CD4-positive, alpha-beta T cell (primary cell): ENCODE measurements at regions not wholly inside any gene's neighbourhood (a gene's known extent, or its start where the extent isn't known, plus 50 kb on each side); places are given as distances from the start of the nearest gene placed in this dataset.

Source experiments
- ATAC-seq: fragments of 200-7000 bp; cut with Tn5 transposase; one replicate; pipeline ENCODE4 v1.10.0; 2022; ENCODE audit warnings: mild to moderate bottlenecking; ENCODE audit not compliant: poor library complexity
- CTCF ChIA-PET: fragments of 350-600 bp; sonication (Branson Sonifier 250); formaldehyde crosslinking; loops from one replicate; lab custom pipeline; 2021; ENCODE audit warnings: antibody characterized with exemption, inconsistent platforms; lab: Charles Lee
- POLR2A ChIA-PET: fragments of 350-600 bp; sonication (Branson Sonifier 250); formaldehyde crosslinking; loops from one replicate; lab custom pipeline; 2021; ENCODE audit warnings: antibody characterized with exemption, inconsistent platforms; lab: Charles Lee
- DNase-seq, 14 experiments: peaks; one replicate each; pipeline ENCODE4 v3.0.0-alpha.2; 2013 to 2020; ENCODE audit warnings: mixed read lengths in 2 of 14
- H3K27ac ChIP-seq, 2 donors: one replicate each; pipeline versions ENCODE4 v1.5.1 to v1.7.0; 2013; ENCODE audit warnings: low read length in 2 of 2, low read depth in 1 of 2, mild to moderate bottlenecking in 1 of 2
- H3K27me3 ChIP-seq, 2 experiments: 1 replicate in 1 of 2; 2 replicates in 1 of 2; pipeline versions ENCODE4 v1.6.1 to v1.7.0; 2013; ENCODE audit warnings: low read length in 2 of 2, control low read depth in 1 of 2, mild to moderate bottlenecking in 1 of 2, moderate library complexity in 1 of 2; ENCODE audit not compliant: insufficient read depth in 2 of 2, control insufficient read depth in 1 of 2
- H3K36me3 ChIP-seq: one replicate; pipeline ENCODE4 v1.6.1; 2013; ENCODE audit warnings: low read length, control low read depth; ENCODE audit not compliant: insufficient read depth
- H3K4me1 ChIP-seq: one replicate; pipeline ENCODE4 v1.6.1; 2013; ENCODE audit warnings: low read length, control low read depth; ENCODE audit not compliant: insufficient read depth
- H3K4me3 ChIP-seq: one replicate; pipeline ENCODE4 v1.5.1; 2013; ENCODE audit warnings: mild to moderate bottlenecking, low read length, moderate library complexity
- H3K9me3 ChIP-seq, 2 experiments: 1 replicate in 1 of 2; 2 replicates in 1 of 2; pipeline versions ENCODE4 v1.6.1 to v1.7.0; 2013; ENCODE audit warnings: low read length in 2 of 2, mild to moderate bottlenecking in 2 of 2, control low read depth in 1 of 2, moderate library complexity in 1 of 2; ENCODE audit not compliant: control insufficient read depth in 1 of 2, insufficient read depth in 1 of 2
- H3K27ac Mint-ChIP-seq: one replicate; pipeline ENCODE4 v1.8.0; 2020; ENCODE audit warnings: mixed read lengths
- H3K27me3 Mint-ChIP-seq: one replicate; pipeline ENCODE4 v1.8.0; 2021; ENCODE audit warnings: mixed read lengths
- H3K36me3 Mint-ChIP-seq: one replicate; pipeline ENCODE4 v1.8.0; 2021; ENCODE audit warnings: low read depth, mixed read lengths
- H3K4me1 Mint-ChIP-seq: one replicate; pipeline ENCODE4 v1.8.0; 2021; ENCODE audit warnings: low read depth, mixed read lengths
- H3K4me3 Mint-ChIP-seq: one replicate; pipeline ENCODE4 v1.8.0; 2020; ENCODE audit warnings: mild to moderate bottlenecking, mixed read lengths
- H3K9me3 Mint-ChIP-seq: one replicate; pipeline ENCODE4 v1.8.0; 2020; ENCODE audit warnings: mixed read lengths
- intact Hi-C, 2 experiments: fragments of 100-400 bp; cut with DNase I in 1 of 2; cut with micrococcal nuclease in 1 of 2; formaldehyde crosslinking; loops; one replicate each; pipeline versions ENCODE4 v1.15.1 to v1.9.0; 2023 to 2025; cut with DNase I, micrococcal nuclease
- TF ChIP-seq, protein P1 (sequence below): fragments of 200-600 bp; IDR thresholded peaks from one replicate; pipeline ENCODE4 v1.8.0; 2022; ENCODE audit warnings: antibody characterized with exemption, mild to moderate bottlenecking

DNA sequence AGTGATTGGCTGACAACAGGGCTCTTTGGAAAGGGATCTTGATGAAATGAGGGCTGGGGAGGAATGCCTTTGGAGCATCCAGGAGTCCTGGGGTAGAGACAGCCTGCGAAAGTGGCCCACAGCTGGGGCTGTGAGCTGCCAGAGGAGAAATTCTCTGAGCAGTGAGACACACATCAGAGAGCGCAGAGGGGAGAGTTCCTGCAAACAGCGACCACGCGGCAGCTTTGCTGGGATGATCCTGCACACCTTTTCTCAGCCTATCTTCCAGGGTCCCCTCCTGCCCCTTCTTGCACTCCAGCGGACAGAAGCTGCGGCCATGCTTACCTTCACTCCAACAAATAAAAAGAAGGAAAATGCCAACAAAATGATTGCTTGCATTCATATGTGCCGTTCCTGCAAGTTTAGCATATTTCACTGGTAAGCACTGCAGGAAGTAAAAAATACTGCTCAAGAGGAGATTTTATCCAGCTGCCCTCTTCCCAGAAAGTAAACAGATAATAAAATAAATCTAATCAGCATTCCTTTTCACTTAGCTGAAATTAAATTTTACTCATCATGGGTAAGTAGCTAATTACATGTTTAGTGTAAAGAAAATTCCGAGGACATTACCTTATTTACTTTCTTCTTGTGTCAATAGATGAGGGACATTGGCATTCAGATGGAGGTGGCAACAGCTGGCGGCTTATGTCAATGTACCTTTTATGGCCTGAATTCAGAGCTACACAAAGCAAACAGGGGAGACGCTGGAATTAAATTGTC, 339.9 kb upstream of the ARID1B start:
- H3K27ac ChIP-seq: no peak overlapping the region
- POLR2A ChIA-PET: no interaction called here
- no peaks in the 10 kb centered on the region for H3K27me3 ChIP-seq
- no peaks in the 10 kb centered on the region for H3K4me1 Mint-ChIP-seq
- H3K9me3 ChIP-seq: peaks cover 0 to 4% of the 10 kb centered on the region in 2 experiments
- no peak overlapping the region for H3K27ac Mint-ChIP-seq
- ATAC-seq: no peak
- no peaks in the 10 kb centered on the region for H3K4me1 ChIP-seq
- H3K36me3 ChIP-seq: no peaks in the 10 kb centered on the region
- CTCF ChIA-PET: no interaction called here
- no peaks in the 10 kb centered on the region for H3K27me3 Mint-ChIP-seq
- no peak overlapping the region for H3K4me3 ChIP-seq
- intact Hi-C loops: no loop called here
- TF ChIP-seq, protein P1, sequence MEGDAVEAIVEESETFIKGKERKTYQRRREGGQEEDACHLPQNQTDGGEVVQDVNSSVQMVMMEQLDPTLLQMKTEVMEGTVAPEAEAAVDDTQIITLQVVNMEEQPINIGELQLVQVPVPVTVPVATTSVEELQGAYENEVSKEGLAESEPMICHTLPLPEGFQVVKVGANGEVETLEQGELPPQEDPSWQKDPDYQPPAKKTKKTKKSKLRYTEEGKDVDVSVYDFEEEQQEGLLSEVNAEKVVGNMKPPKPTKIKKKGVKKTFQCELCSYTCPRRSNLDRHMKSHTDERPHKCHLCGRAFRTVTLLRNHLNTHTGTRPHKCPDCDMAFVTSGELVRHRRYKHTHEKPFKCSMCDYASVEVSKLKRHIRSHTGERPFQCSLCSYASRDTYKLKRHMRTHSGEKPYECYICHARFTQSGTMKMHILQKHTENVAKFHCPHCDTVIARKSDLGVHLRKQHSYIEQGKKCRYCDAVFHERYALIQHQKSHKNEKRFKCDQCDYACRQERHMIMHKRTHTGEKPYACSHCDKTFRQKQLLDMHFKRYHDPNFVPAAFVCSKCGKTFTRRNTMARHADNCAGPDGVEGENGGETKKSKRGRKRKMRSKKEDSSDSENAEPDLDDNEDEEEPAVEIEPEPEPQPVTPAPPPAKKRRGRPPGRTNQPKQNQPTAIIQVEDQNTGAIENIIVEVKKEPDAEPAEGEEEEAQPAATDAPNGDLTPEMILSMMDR: no peak
- H3K9me3 Mint-ChIP-seq: no peaks in the 10 kb centered on the region
- H3K36me3 Mint-ChIP-seq: no peaks in the 10 kb centered on the region
- DNase-seq: no peak
- no peak overlapping the region for H3K4me3 Mint-ChIP-seq

DNA sequence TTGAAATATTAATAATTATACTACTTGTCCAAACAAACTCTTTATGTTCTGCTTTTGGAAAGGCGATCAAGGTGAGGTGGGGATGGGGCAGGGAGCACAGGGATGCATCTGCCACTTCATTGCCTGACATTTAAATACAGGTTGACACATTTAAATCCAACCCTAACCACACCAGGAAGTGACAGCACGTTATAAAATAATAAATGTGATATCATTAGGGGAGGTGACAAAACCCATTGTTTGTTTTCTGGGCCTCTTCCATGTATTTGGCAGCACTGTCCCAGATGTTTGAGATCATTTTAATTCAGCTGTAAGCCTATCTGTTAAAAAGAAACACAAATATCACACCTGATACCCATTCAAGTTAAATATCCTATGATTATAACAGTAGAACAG, 342.4 kb upstream of the ARID1B start:
- no peak overlapping the region for H3K27ac Mint-ChIP-seq
- H3K9me3 ChIP-seq: no peaks in the 10 kb centered on the region
- no peak for ATAC-seq
- H3K27me3 ChIP-seq: no peaks in the 10 kb centered on the region
- no peaks in the 10 kb centered on the region for H3K27me3 Mint-ChIP-seq
- TF ChIP-seq, protein P1: no peak
- POLR2A ChIA-PET: interaction anchor here (0.7 kb wide), 1 partner anchor 737 kb away, joined by 3 read pairs; no protein-coding TSS in a partner anchor
- no peaks in the 10 kb centered on the region for H3K36me3 Mint-ChIP-seq
- H3K4me3 Mint-ChIP-seq: no peak overlapping the region
- H3K4me1 Mint-ChIP-seq: no peaks in the 10 kb centered on the region
- CTCF ChIA-PET: no interaction called here
- no peaks in the 10 kb centered on the region for H3K36me3 ChIP-seq
- no peak for DNase-seq
- H3K27ac ChIP-seq: no peak overlapping the region
- intact Hi-C loops: no loop called here
- no peak overlapping the region for H3K4me3 ChIP-seq
- H3K9me3 Mint-ChIP-seq: peaks cover 1% of the 10 kb centered on the region
- no peaks in the 10 kb centered on the region for H3K4me1 ChIP-seq

DNA sequence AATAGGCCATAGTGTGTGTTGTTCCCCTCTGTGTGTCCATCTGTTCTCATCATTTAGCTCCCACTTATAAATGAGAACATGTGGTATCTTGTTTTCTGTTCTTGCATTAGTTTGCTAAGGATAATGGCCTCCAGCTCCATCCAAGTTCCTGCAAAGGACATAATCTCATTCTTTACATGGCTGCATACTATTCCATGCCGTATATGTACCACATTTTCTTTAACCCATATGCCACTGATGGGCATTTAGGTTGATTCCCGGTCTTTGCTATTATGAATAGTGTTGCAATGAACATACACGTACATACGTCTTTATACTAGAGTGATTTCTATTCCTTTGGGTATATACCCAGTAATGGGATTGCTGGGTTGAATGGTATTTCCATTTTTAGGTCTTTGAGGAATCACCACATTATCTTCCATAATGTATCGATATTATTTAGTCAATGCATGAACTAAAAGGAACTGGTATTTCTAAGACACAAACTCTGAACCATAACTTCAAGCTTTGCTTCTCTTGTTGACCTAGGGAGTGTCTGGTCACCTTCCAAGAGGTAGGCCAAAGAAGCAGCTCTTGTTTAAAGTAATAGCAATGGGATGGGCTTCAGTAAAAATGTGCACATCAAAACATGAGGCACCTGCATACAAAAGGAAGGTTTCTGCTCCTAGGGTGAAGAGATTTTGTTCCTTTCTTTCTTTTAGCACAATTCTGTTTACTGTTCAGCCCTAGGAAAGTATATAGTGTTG, 343.0 kb upstream of the ARID1B start:
- Histone ChIP-seq H3K27me3 (no peaks in the 10 kb centered on the region), H3K4me1 (no peaks in the 10 kb centered on the region), H3K36me3 (no peaks in the 10 kb centered on the region), H3K4me3 (no peak overlapping the region), H3K27ac (no peak overlapping the region), H3K9me3 (no peaks in the 10 kb centered on the region)
- ChIA-PET POLR2A (interaction anchor here (0.7 to 1.5 kb wide), 2 partner anchors 8 to 736 kb away, joined by 3 read pairs; no protein-coding TSS in a partner anchor), CTCF (no interaction called here)
- DNase-seq (no peak), ATAC-seq (no peak)
- Mint-ChIP-seq H3K4me3 (no peak overlapping the region), H3K9me3 (peaks cover 3% of the 10 kb centered on the region), H3K36me3 (no peaks in the 10 kb centered on the region), H3K27ac (no peak overlapping the region), H3K4me1 (no peaks in the 10 kb centered on the region), H3K27me3 (no peaks in the 10 kb centered on the region)
- TF ChIP-seq, protein P1: no peak
- intact Hi-C loops: no loop called here
